Neuronal stem cell (in vitro differentiated cells): ENCODE measurements at regions not wholly inside any gene's neighbourhood (a gene's known extent, or its start where the extent isn't known, plus 50 kb on each side); places are given as distances from the start of the nearest gene placed in this dataset.

Experiments
- DNase-seq: peaks from one replicate; pipeline ENCODE4 v3.0.0-alpha.2; 2013; ENCODE audit warnings: low spot score
- H2AFZ ChIP-seq: one replicate; pipeline ENCODE4 v1.6.1; 2013; ENCODE audit warnings: mild to moderate bottlenecking, low read length, inconsistent platforms
- H2AK5ac ChIP-seq: 2 replicates; pipeline ENCODE4 v1.6.1; 2013; ENCODE audit warnings: low read depth, mild to moderate bottlenecking, inconsistent platforms, low read length, moderate library complexity, mixed read lengths
- H2BK120ac ChIP-seq: 2 replicates; pipeline ENCODE4 v1.6.1; 2013; ENCODE audit warnings: low read depth, mild to moderate bottlenecking, inconsistent platforms, low read length, moderate library complexity, mixed read lengths
- H2BK12ac ChIP-seq: one replicate; pipeline ENCODE4 v1.6.1; 2013; ENCODE audit warnings: low read length, inconsistent platforms
- H2BK15ac ChIP-seq: 2 replicates; pipeline ENCODE4 v1.6.1; 2013; ENCODE audit warnings: mild to moderate bottlenecking, low read length, inconsistent platforms, mixed read lengths
- H2BK5ac ChIP-seq: one replicate; pipeline ENCODE4 v1.6.1; 2013; ENCODE audit warnings: inconsistent platforms, mild to moderate bottlenecking, low read length, moderate library complexity
- H3K14ac ChIP-seq: one replicate; pipeline ENCODE4 v1.6.1; 2013; ENCODE audit warnings: low read length, inconsistent platforms
- H3K18ac ChIP-seq: 2 replicates; pipeline ENCODE4 v1.6.1; 2013; ENCODE audit warnings: low read length, inconsistent platforms
- H3K23ac ChIP-seq: 2 replicates; pipeline ENCODE4 v1.6.1; 2013; ENCODE audit warnings: low read depth, mild to moderate bottlenecking, mixed read lengths, low read length, inconsistent platforms; ENCODE audit not compliant: poor library complexity
- H3K27ac ChIP-seq: replicated peaks from 3 replicates; pipeline ENCODE4 v1.5.1; 2013; ENCODE audit warnings: low read length, inconsistent platforms
- H3K27me3 ChIP-seq, 3 experiments: 2 replicates each; pipeline ENCODE4 v1.6.1; 2013; ENCODE audit warnings: low read length in 3 of 3, mild to moderate bottlenecking in 2 of 3, inconsistent platforms in 1 of 3, low read depth in 1 of 3, mixed read lengths in 1 of 3, moderate library complexity in 1 of 3; ENCODE audit not compliant: control insufficient read depth in 3 of 3, insufficient read depth in 3 of 3
- H3K36me3 ChIP-seq, 2 donors: replicated peaks in 1 of 2; 2 replicates each; pipeline ENCODE4 v1.6.1; 2013; ENCODE audit warnings: low read length in 2 of 2; ENCODE audit not compliant: control insufficient read depth in 2 of 2, insufficient read depth in 2 of 2
- H3K4ac ChIP-seq: 2 replicates; pipeline ENCODE4 v1.6.1; 2013; ENCODE audit warnings: inconsistent platforms, mild to moderate bottlenecking, low read length, moderate library complexity
- H3K4me1 ChIP-seq, 2 donors: 1 replicate in 1 of 2; 2 replicates in 1 of 2; pipeline ENCODE4 v1.6.1; 2013; ENCODE audit warnings: low read length in 2 of 2, low read depth in 1 of 2; ENCODE audit not compliant: control insufficient read depth in 2 of 2, insufficient read depth in 1 of 2
- H3K4me2 ChIP-seq: one replicate; pipeline ENCODE4 v1.6.1; 2013; ENCODE audit warnings: mild to moderate bottlenecking, low read length, inconsistent platforms; ENCODE audit not compliant: insufficient read depth, poor library complexity, severe bottlenecking
- H3K4me3 ChIP-seq, 2 donors: 2 replicates each; pipeline ENCODE4 v1.5.1; 2013; ENCODE audit warnings: low read length in 2 of 2, mild to moderate bottlenecking in 2 of 2, inconsistent platforms in 1 of 2, moderate library complexity in 1 of 2
- H3K79me1 ChIP-seq: one replicate; pipeline ENCODE4 v1.6.1; 2013; ENCODE audit warnings: low read depth, mild to moderate bottlenecking, inconsistent platforms, low read length, moderate library complexity
- H3K9ac ChIP-seq: one replicate; pipeline ENCODE4 v1.6.1; 2013; ENCODE audit warnings: mild to moderate bottlenecking, low read depth, low read length, inconsistent platforms; ENCODE audit not compliant: poor library complexity
- H3K9me3 ChIP-seq, 2 donors: replicated peaks in 1 of 2; 2 replicates each; pipeline versions ENCODE3 to v1.6.1; 2013; ENCODE audit warnings: low read length in 2 of 2, mild to moderate bottlenecking in 2 of 2, inconsistent platforms in 1 of 2, low read depth in 1 of 2, mixed read lengths in 1 of 2, moderate library complexity in 1 of 2; ENCODE audit not compliant: control insufficient read depth in 2 of 2, insufficient read depth in 1 of 2
- H4K8ac ChIP-seq: one replicate; pipeline ENCODE4 v1.6.1; 2013; ENCODE audit warnings: low read depth, mild to moderate bottlenecking, inconsistent platforms, low read length, moderate library complexity
- H4K91ac ChIP-seq: one replicate; pipeline ENCODE4 v1.6.1; 2013; ENCODE audit warnings: low read length, low read depth, mild to moderate bottlenecking, inconsistent platforms; ENCODE audit not compliant: poor library complexity
- WGBS, 2 donors: extraction: QIAGEN DNeasy Blood & Tissue Kit; methylation state at CpG; one replicate each; pipeline ENCODE4 v1.1.7; 2013; ENCODE audit warnings: missing lambda C conversion rate in 2 of 2, mixed read lengths in 1 of 2; ENCODE audit not compliant: insufficient read length in 2 of 2, insufficient replicate concordance in 1 of 2; ENCODE audit errors: extremely low coverage in 2 of 2; 5-methylcytosine and 5-hydroxymethylcytosine counted together

DNA sequence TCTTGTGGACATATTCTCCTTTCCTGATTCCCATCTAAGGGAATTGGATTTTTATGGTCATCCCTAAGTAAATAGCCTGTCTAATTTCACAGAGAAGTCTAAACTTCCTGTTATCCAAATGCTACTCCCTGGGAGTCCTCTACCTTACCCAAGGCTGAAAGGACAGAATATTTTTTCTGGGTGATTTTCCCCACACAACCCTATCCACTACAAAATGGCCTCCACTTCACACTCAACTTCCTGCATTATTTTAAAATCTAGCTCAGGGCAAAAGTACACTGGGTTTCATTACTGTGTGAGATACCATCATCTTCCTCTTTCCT is 77.5 kb upstream of the ABI3BP start:
- Histone ChIP-seq H3K27me3 (no peaks in the 10 kb centered on the region), H3K4me3 (no peak overlapping the region), H2AK5ac (no peak overlapping the region), H3K36me3 (no peaks in the 10 kb centered on the region), H2BK12ac (no peak overlapping the region), H3K79me1 (no peaks in the 10 kb centered on the region), H2AFZ (no peak overlapping the region), H3K18ac (no peak overlapping the region), H3K23ac (no peak overlapping the region), H3K14ac (no peak overlapping the region), H3K9me3 (peaks cover 0 to 2% of the 10 kb centered on the region in 2 donors), H4K8ac (no peak overlapping the region), H4K91ac (no peak overlapping the region), H3K4me1 (peaks cover 0 to 1% of the 10 kb centered on the region in 2 donors), H3K4ac (no peak overlapping the region), H2BK5ac (no peak overlapping the region), H3K4me2 (no peak overlapping the region), H3K9ac (no peak overlapping the region), H2BK15ac (no peak overlapping the region), H2BK120ac (no peak overlapping the region), H3K27ac (no peak overlapping the region)
- no peak for DNase-seq

- Histone ChIP-seq H3K36me3 (no peaks in the 10 kb centered on the region), H2BK12ac (no peak overlapping the region), H3K9ac (no peak overlapping the region), H3K14ac (no peak overlapping the region), H3K27ac (no peak overlapping the region), H3K27me3 (no peaks in the 10 kb centered on the region), H4K91ac (no peak overlapping the region), H3K18ac (no peak overlapping the region), H3K23ac (no peak overlapping the region), H2BK15ac (no peak overlapping the region), H2AFZ (no peak overlapping the region), H3K4me2 (no peak overlapping the region), H4K8ac (no peak overlapping the region), H2BK120ac (no peak overlapping the region), H2BK5ac (no peak overlapping the region), H3K9me3 (peaks cover 0 to 2% of the 10 kb centered on the region in 2 donors), H3K4me1 (peaks cover 0 to 1% of the 10 kb centered on the region in 2 donors), H2AK5ac (no peak overlapping the region), H3K79me1 (no peaks in the 10 kb centered on the region), H3K4me3 (no peak overlapping the region), H3K4ac (no peak overlapping the region)
- peak; percentile 14 for DNase-seq
- WGBS, 2 donors: no CpG with 5 or more reads among the region's 6 CpGs
Measured at GRCh38 chr3:101069901-101070798, 76.9 kb upstream of the ABI3BP start.

GRCh38 chr3:101068876-101069606 is 75.8 kb upstream of the ABI3BP start:
- no peak overlapping the region for H3K27ac ChIP-seq
- no CpG with 5 or more reads among the region's 1 CpG for WGBS, 2 donors
- H2BK15ac ChIP-seq: no peak overlapping the region

GRCh38 chr3:101066711-101067129 is 73.5 kb upstream of the ABI3BP start:
- no peak overlapping the region for H3K9ac ChIP-seq
- H3K14ac ChIP-seq: no peak overlapping the region
- no peak overlapping the region for H2AFZ ChIP-seq
- no peak overlapping the region for H2BK120ac ChIP-seq
- H2BK12ac ChIP-seq: no peak overlapping the region
- no peak overlapping the region for H2AK5ac ChIP-seq
- H2BK15ac ChIP-seq: no peak overlapping the region
- no peak overlapping the region for H3K18ac ChIP-seq
- no peak overlapping the region for H3K4ac ChIP-seq
- H3K9me3 ChIP-seq: no peaks in the 10 kb centered on the region
- no peak overlapping the region for H3K27ac ChIP-seq
- H3K4me1 ChIP-seq: peaks cover 0 to 1% of the 10 kb centered on the region in 2 donors
- no peak for DNase-seq
- no peak overlapping the region for H3K23ac ChIP-seq
- no peaks in the 10 kb centered on the region for H3K36me3 ChIP-seq
- H3K4me2 ChIP-seq: no peak overlapping the region
- no CpG with 5 or more reads among the region's 1 CpG for WGBS, 2 donors
- no peak overlapping the region for H4K91ac ChIP-seq
- H3K27me3 ChIP-seq: no peaks in the 10 kb centered on the region
- H3K79me1 ChIP-seq: no peaks in the 10 kb centered on the region
- no peak overlapping the region for H3K4me3 ChIP-seq
- H2BK5ac ChIP-seq: no peak overlapping the region
- H4K8ac ChIP-seq: no peak overlapping the region

More at GRCh38 chr3:101068876-101069606, 75.8 kb upstream of the ABI3BP start:
- Histone ChIP-seq H3K4me1 (peaks cover 0 to 1% of the 10 kb centered on the region in 2 donors), H2BK12ac (no peak overlapping the region), H2BK5ac (no peak overlapping the region), H3K79me1 (no peaks in the 10 kb centered on the region), H3K36me3 (no peaks in the 10 kb centered on the region), H3K9me3 (no peaks in the 10 kb centered on the region), H3K14ac (no peak overlapping the region), H2BK120ac (no peak overlapping the region), H3K9ac (no peak overlapping the region), H2AK5ac (no peak overlapping the region), H3K4me2 (no peak overlapping the region), H2AFZ (no peak overlapping the region), H4K8ac (no peak overlapping the region), H3K4me3 (no peak overlapping the region), H3K23ac (no peak overlapping the region), H4K91ac (no peak overlapping the region), H3K4ac (no peak overlapping the region), H3K18ac (no peak overlapping the region), H3K27me3 (no peaks in the 10 kb centered on the region)
- DNase-seq: no peak
